HCT116 (cell line): ENCODE measurements at regions not wholly inside any gene's neighbourhood (a gene's known extent, or its start where the extent isn't known, plus 50 kb on each side); places are given as distances from the start of the nearest gene placed in this dataset.

ENCODE experiments used
- ATAC-seq: fragments of 200-7000 bp; cut with Tn5 transposase; 2 replicates; pipeline ENCODE4 v1.9.1; 2020; ENCODE audit warnings: mild to moderate bottlenecking, moderate library complexity
- BruUV-seq: library from RNA; stranded (reverse); fragments of 400-500 nt; replicated peaks from 2 replicates; lab custom pipeline; 2021; lab: Mats Ljungman, UMichigan
- CTCF ChIA-PET: fragments of 300-600 bp; sonication (Branson Sonifier 250); formaldehyde crosslinking; loops from one replicate; lab custom pipeline; 2021; ENCODE audit warnings: antibody characterized with exemption; lab: Charles Lee
- POLR2A ChIA-PET: fragments of 300-600, 350-600 bp; sonication (Branson Sonifier 250); formaldehyde crosslinking; loops from one replicate; lab custom pipeline; 2021; ENCODE audit warnings: antibody characterized with exemption; lab: Charles Lee
- RAD21 ChIA-PET, 2 experiments: fragments of 300-600 bp; sonication (Branson Sonifier 250); formaldehyde crosslinking; loops; one replicate each; lab custom pipeline; 2023; ENCODE audit warnings: low total read pairs in 2 of 2; ENCODE audit not compliant: uncharacterized antibody in 2 of 2, unreplicated experiment in 2 of 2, low non-redundant PET in 1 of 2; lab: Charles Lee
- DNase-seq: peaks from one replicate; pipeline ENCODE4 v3.0.0-alpha.2; 2010; ENCODE audit warnings: low read depth, low spot score
- H2AFZ ChIP-seq: fragments of 200-600 bp; shearing (Covaris generic), sonication (generic); 2 replicates; pipeline ENCODE4 v1.6.1; 2017; ENCODE audit warnings: low read depth, mixed run types, mixed read lengths, antibody characterized with exemption, low read length; ENCODE audit not compliant: poor library complexity, severe bottlenecking
- H3K27ac ChIP-seq: 2 replicates; pipeline ENCODE4 v1.5.1; 2012; ENCODE audit warnings: low read depth, low read length
- H3K27me3 ChIP-seq: fragments of 200-600 bp; sonication (generic); 2 replicates; pipeline ENCODE4 v1.6.1; 2016; ENCODE audit warnings: mixed run types, low read length, mixed read lengths; ENCODE audit not compliant: insufficient read depth
- H3K36me3 ChIP-seq, 2 experiments: fragments of 200-500 bp in 1 of 2; fragments of 200-600 bp in 1 of 2; sonication (Bioruptor generic) in 1 of 2; sonication (generic) in 1 of 2; 2 replicates each; pipeline versions ENCODE4 v1.5.1 to v1.6.1; 2014 to 2016; ENCODE audit warnings: low read length in 2 of 2, inconsistent platforms in 1 of 2, mixed read lengths in 1 of 2, mixed run types in 1 of 2; ENCODE audit not compliant: insufficient read depth in 2 of 2, control insufficient read depth in 1 of 2
- H3K4me1 ChIP-seq, 2 experiments: fragments of 200-600 bp in 1 of 2; sonication (generic) in 1 of 2; 2 replicates each; pipeline versions ENCODE4 v1.5.1 to v1.6.1; 2012 to 2017; ENCODE audit warnings: low read length in 2 of 2, inconsistent platforms in 1 of 2, mild to moderate bottlenecking in 1 of 2, mixed read lengths in 1 of 2, mixed run types in 1 of 2, moderate library complexity in 1 of 2; ENCODE audit not compliant: insufficient read depth in 2 of 2, control insufficient read depth in 1 of 2
- H3K4me2 ChIP-seq: fragments of 200-600 bp; sonication (generic); 2 replicates; pipeline ENCODE4 v1.6.1; 2017; ENCODE audit warnings: mixed run types, low read length, mixed read lengths
- H3K4me3 ChIP-seq, 2 experiments: fragments of 200-600 bp in 1 of 2; sonication (generic) in 1 of 2; replicated peaks in 1 of 2; 2 replicates each; pipeline ENCODE4 v1.5.1; 2011 to 2016; ENCODE audit warnings: low read length in 2 of 2, control low read depth in 1 of 2, low read depth in 1 of 2, mild to moderate bottlenecking in 1 of 2, mixed read lengths in 1 of 2, mixed run types in 1 of 2
- H3K79me2 ChIP-seq: fragments of 200-600 bp; sonication (generic); 2 replicates; pipeline ENCODE4 v1.6.1; 2017; ENCODE audit warnings: mild to moderate bottlenecking, mixed run types, low read length, moderate library complexity, mixed read lengths; ENCODE audit not compliant: insufficient read depth
- H3K9ac ChIP-seq: fragments of 200-600 bp; sonication (generic); 2 replicates; pipeline ENCODE4 v1.6.1; 2016; ENCODE audit warnings: low read length, mixed read lengths
- H3K9me2 ChIP-seq: fragments of 200-600 bp; sonication (generic), shearing (Covaris generic); 2 replicates; pipeline ENCODE4 v1.6.1; 2017; ENCODE audit warnings: mixed run types, mild to moderate bottlenecking, moderate library complexity; ENCODE audit not compliant: insufficient read depth
- H3K9me3 ChIP-seq, 2 experiments: fragments of 200-500 bp in 1 of 2; fragments of 200-600 bp in 1 of 2; sonication (Bioruptor generic) in 1 of 2; sonication (generic) in 1 of 2; 2 replicates each; pipeline ENCODE4 v1.6.1; 2014 to 2017; ENCODE audit warnings: low read length in 2 of 2, mixed read lengths in 2 of 2, inconsistent platforms in 1 of 2, low read depth in 1 of 2, mild to moderate bottlenecking in 1 of 2, mixed run types in 1 of 2, moderate library complexity in 1 of 2; ENCODE audit not compliant: control insufficient read depth in 1 of 2, insufficient read depth in 1 of 2
- H4K20me1 ChIP-seq: fragments of 200-600 bp; sonication (generic), shearing (Covaris generic); 2 replicates; pipeline ENCODE4 v1.6.1; 2017; ENCODE audit warnings: mixed run types, mild to moderate bottlenecking, moderate library complexity; ENCODE audit not compliant: insufficient read depth
- ATF3 ChIP-seq: IDR thresholded peaks from 2 replicates; pipeline ENCODE4 v1.6.1; 2012
- EGR1 ChIP-seq: IDR thresholded peaks from 2 replicates; pipeline ENCODE4 v1.6.1; 2012; ENCODE audit warnings: low read depth
- EZH2 ChIP-seq: fragments of 200-600 bp; sonication (generic); IDR thresholded peaks from 2 replicates; pipeline ENCODE4 v1.6.1; 2017; ENCODE audit warnings: antibody characterized with exemption, mixed run types
- EZH2phosphoT487 ChIP-seq: fragments of 200-600 bp; IDR thresholded peaks from 2 replicates; pipeline ENCODE4 v1.6.1; 2018; ENCODE audit warnings: antibody characterized with exemption, borderline replicate concordance
- FOSL1 ChIP-seq: IDR thresholded peaks from 2 replicates; pipeline ENCODE4 v1.6.1; 2012; ENCODE audit warnings: low read depth
- JUND ChIP-seq: IDR thresholded peaks from 2 replicates; pipeline ENCODE4 v1.6.1; 2012
- MAX ChIP-seq: IDR thresholded peaks from 2 replicates; pipeline ENCODE4 v1.6.1; 2012
- POLR2A ChIP-seq: IDR thresholded peaks from 2 replicates; pipeline ENCODE4 v1.7.0; 2011; ENCODE audit warnings: borderline replicate concordance; ENCODE audit not compliant: insufficient read depth, insufficient read length; ENCODE audit errors: extremely low read depth
- SP1 ChIP-seq: IDR thresholded peaks from 2 replicates; pipeline ENCODE4 v1.6.1; 2012; ENCODE audit warnings: low read depth
- SRF ChIP-seq: IDR thresholded peaks from 2 replicates; pipeline ENCODE4 v1.6.1; 2012; ENCODE audit warnings: low read depth
- TCF7L2 ChIP-seq: IDR thresholded peaks from 2 replicates; pipeline ENCODE4 v1.7.0; 2011; ENCODE audit warnings: borderline replicate concordance, inconsistent platforms; ENCODE audit not compliant: insufficient read depth, insufficient read length; ENCODE audit errors: extremely low read depth
- ZFX ChIP-seq: fragments of 450-650 bp; IDR thresholded peaks from 2 replicates; pipeline ENCODE4 v1.6.1; 2017
- intact Hi-C: fragments of 100-400 bp; cut with micrococcal nuclease; formaldehyde crosslinking; loops from 2 replicates; pipeline ENCODE4 v1.10.0; 2022

DNA sequence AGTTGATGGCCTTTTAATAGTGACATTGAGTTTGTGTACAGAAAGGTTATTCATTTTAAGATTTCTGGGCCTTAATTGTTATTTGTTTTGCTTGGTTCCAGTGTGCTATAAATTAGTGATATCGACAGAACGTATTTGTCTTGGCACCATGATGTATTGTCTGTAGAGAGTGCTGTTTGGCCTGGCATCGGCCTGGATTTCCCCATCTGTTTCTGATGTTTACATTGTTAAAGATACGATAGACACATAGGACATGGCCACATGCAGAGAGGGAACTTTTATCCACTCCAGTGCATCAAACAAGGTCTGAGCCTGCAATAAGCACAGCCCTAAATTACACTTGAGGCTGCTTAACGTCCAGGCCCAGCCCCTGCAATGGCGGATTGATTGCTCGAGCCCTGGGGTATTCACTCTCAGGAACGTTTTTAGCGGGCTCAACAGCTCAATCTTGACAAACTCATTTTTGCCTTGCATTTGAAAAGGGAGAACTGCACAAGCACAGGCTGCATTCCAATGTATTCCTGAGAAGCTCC, 144.7 kb downstream of the SLC4A3 start:
- ATAC-seq (no peak), DNase-seq (no peak)
- POLR2A ChIA-PET: no interaction called here
- no peak overlapping the region for H2AFZ ChIP-seq
- H3K9ac ChIP-seq: no peak overlapping the region
- intact Hi-C loops: no loop called here
- no peaks in the 10 kb centered on the region for H3K9me3 ChIP-seq
- TF ChIP-seq TCF7L2: no peak
- TF ChIP-seq ZFX: no peak
- TF ChIP-seq JUND: no peak
- TF ChIP-seq ATF3: no peak
- no peak for TF ChIP-seq MAX
- no peak for TF ChIP-seq EZH2phosphoT487
- TF ChIP-seq EZH2: no peak
- TF ChIP-seq SP1: no peak
- H3K4me3 ChIP-seq: no peak overlapping the region
- no peaks in the 10 kb centered on the region for H4K20me1 ChIP-seq
- H3K27ac ChIP-seq: no peak overlapping the region
- no peak overlapping the region for H3K4me2 ChIP-seq
- H3K36me3 ChIP-seq: peaks cover 7 to 17% of the 10 kb centered on the region in 2 experiments; a peak in 3 of 4 replicates
- RAD21 ChIA-PET: no interaction called here
- CTCF ChIA-PET: no interaction called here
- H3K79me2 ChIP-seq: peaks cover 31% of the 10 kb centered on the region
- no peaks in the 10 kb centered on the region for H3K9me2 ChIP-seq
- no peaks in the 10 kb centered on the region for H3K27me3 ChIP-seq
- H3K4me1 ChIP-seq: no peaks in the 10 kb centered on the region
- no TSS peak for BruUV-seq

DNA sequence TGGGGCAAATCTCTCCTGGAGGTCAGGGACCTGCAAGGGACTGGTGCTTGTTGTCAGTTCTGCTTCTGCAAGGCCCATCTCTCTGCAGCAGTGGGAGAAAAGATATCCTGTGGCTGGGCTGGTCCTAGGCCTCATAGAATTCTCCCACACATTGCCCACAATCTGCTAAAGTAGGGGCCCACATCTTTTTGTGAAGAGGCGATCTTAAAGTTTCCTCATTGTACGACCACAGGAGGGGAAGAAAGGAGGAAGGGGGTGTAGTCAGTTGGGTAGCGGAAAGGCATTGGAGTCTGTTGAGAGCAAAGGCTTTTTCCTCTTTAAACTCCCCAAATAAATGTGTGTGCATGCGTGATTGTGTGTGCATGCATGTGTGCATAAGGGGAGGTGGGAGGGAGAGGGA, 145.3 kb downstream of the SLC4A3 start:
- Histone ChIP-seq H3K27ac (no peak overlapping the region), H3K9me2 (no peaks in the 10 kb centered on the region), H3K4me2 (no peak overlapping the region), H3K4me1 (no peaks in the 10 kb centered on the region), H3K9ac (no peak overlapping the region), H3K79me2 (peaks cover 26% of the 10 kb centered on the region)
- RAD21 ChIA-PET: no interaction called here
- DNase-seq: no peak
- intact Hi-C loops: no loop called here
- no peak for TF ChIP-seq POLR2A
- no peak for TF ChIP-seq TCF7L2
- no peak for TF ChIP-seq FOSL1
- no peak for TF ChIP-seq ATF3
- no peak for TF ChIP-seq JUND
- no peak for TF ChIP-seq EGR1
- TF ChIP-seq SRF: no peak
- TF ChIP-seq EZH2: no peak
- TF ChIP-seq, all 23 proteins: peak for 0
- no peak overlapping the region for H2AFZ ChIP-seq
- H3K9me3 ChIP-seq: no peaks in the 10 kb centered on the region
- no peaks in the 10 kb centered on the region for H4K20me1 ChIP-seq
- ChIA-PET CTCF (no interaction called here), POLR2A (no interaction called here)
- H3K27me3 ChIP-seq: no peaks in the 10 kb centered on the region
- ATAC-seq: no peak
- peaks cover 4 to 13% of the 10 kb centered on the region in 2 experiments; a peak in 3 of 4 replicates for H3K36me3 ChIP-seq
- BruUV-seq: no TSS peak
- H3K4me3 ChIP-seq: no peak overlapping the region
